GM23338 (cell line): ENCODE measurements at regions not wholly inside any gene's neighbourhood (a gene's known extent, or its start where the extent isn't known, plus 50 kb on each side); places are given as distances from the start of the nearest gene placed in this dataset.

ENCODE experiments used
- ATAC-seq: fragments of 200-7000 bp; cut with Tn5 transposase; 3 replicates; pipeline ENCODE4 v1.9.1; 2020
- DNase-seq: peaks from one replicate; pipeline ENCODE4 v3.0.0-alpha.2; 2015; ENCODE audit warnings: low spot score
- H2AFZ ChIP-seq: fragments of 200-600 bp; sonication (generic); 2 replicates; pipeline ENCODE4 v1.8.0; 2016; ENCODE audit warnings: antibody characterized with exemption, mild to moderate bottlenecking, moderate library complexity
- H3F3A ChIP-seq: fragments of 200-600 bp; sonication (generic); replicated peaks from 2 replicates; pipeline ENCODE4 v1.8.0; 2017; ENCODE audit warnings: antibody characterized with exemption, mixed run types, low read depth
- H3K27ac ChIP-seq: fragments of 200-600 bp; sonication (generic); 2 replicates; pipeline ENCODE4 v1.6.1; 2016; ENCODE audit warnings: low read depth
- H3K27me3 ChIP-seq: fragments of 200-600 bp; sonication (generic); 2 replicates; pipeline ENCODE4 v1.8.0; 2016; ENCODE audit warnings: mild to moderate bottlenecking, mixed run types, moderate library complexity; ENCODE audit not compliant: insufficient read depth
- H3K36me3 ChIP-seq: fragments of 200-600 bp; sonication (generic); 2 replicates; pipeline ENCODE4 v1.8.0; 2016; ENCODE audit warnings: mild to moderate bottlenecking; ENCODE audit not compliant: insufficient read depth
- H3K4me1 ChIP-seq: fragments of 200-600 bp; sonication (generic); 2 replicates; pipeline ENCODE4 v1.8.0; 2016; ENCODE audit warnings: mild to moderate bottlenecking, moderate library complexity; ENCODE audit not compliant: insufficient read depth
- H3K4me2 ChIP-seq: fragments of 200-600 bp; sonication (generic); 2 replicates; pipeline ENCODE4 v1.7.1; 2017; ENCODE audit warnings: mixed run types
- H3K4me3 ChIP-seq: fragments of 200-600 bp; sonication (generic); 2 replicates; pipeline ENCODE4 v1.6.1; 2016; ENCODE audit warnings: mixed run types
- H3K79me2 ChIP-seq: fragments of 200-600 bp; sonication (generic); replicated peaks from 2 replicates; pipeline ENCODE4 v1.8.0; 2017; ENCODE audit warnings: mild to moderate bottlenecking; ENCODE audit not compliant: insufficient read depth
- H3K9me2 ChIP-seq: fragments of 200-600 bp; sonication (generic); 2 replicates; pipeline ENCODE4 v1.8.0; 2017; ENCODE audit not compliant: insufficient read depth
- H4K20me1 ChIP-seq: fragments of 200-600 bp; sonication (generic); replicated peaks from 2 replicates; pipeline ENCODE4 v1.8.0; 2017; ENCODE audit warnings: mild to moderate bottlenecking; ENCODE audit not compliant: insufficient read depth
- H3K27ac Mint-ChIP-seq: 2 replicates; pipeline ENCODE4 v1.8.0; 2020; ENCODE audit warnings: inconsistent platforms, mild to moderate bottlenecking, moderate library complexity, mixed read lengths
- H3K27me3 Mint-ChIP-seq: 3 replicates; pipeline ENCODE4 v1.8.0; 2022; ENCODE audit warnings: low read depth, mild to moderate bottlenecking, moderate library complexity, mixed read lengths, inconsistent platforms; ENCODE audit not compliant: insufficient read depth, poor library complexity
- H3K36me3 Mint-ChIP-seq: 3 replicates; pipeline ENCODE4 v1.8.0; 2021; ENCODE audit warnings: low read depth, mild to moderate bottlenecking, inconsistent platforms, moderate library complexity, mixed read lengths
- H3K4me1 Mint-ChIP-seq: 3 replicates; pipeline ENCODE4 v1.8.0; 2020; ENCODE audit warnings: mild to moderate bottlenecking, inconsistent platforms, mixed read lengths
- H3K4me3 Mint-ChIP-seq: 3 replicates; pipeline ENCODE4 v1.8.0; 2021; ENCODE audit warnings: moderate library complexity, mild to moderate bottlenecking, inconsistent platforms, mixed read lengths
- H3K9me3 Mint-ChIP-seq: 3 replicates; pipeline ENCODE4 v1.8.0; 2020; ENCODE audit warnings: moderate library complexity, mild to moderate bottlenecking, inconsistent platforms, mixed read lengths
- CREB1 ChIP-seq: fragments of 250-450 bp; sonication (Bioruptor Pico); IDR thresholded peaks from 2 replicates; pipeline ENCODE4 v1.5.0; 2020; ENCODE audit warnings: low read depth, mild to moderate bottlenecking, moderate library complexity
- CTCF ChIP-seq, 2 experiments: fragments of 200-600 bp in 1 of 2; sonication (generic) in 1 of 2; conservative IDR thresholded peaks; 2 replicates each; pipeline versions ENCODE4 v1.5.1 to v1.6.1; 2016 to 2017; ENCODE audit warnings: antibody characterized with exemption in 2 of 2, low read depth in 2 of 2, mild to moderate bottlenecking in 2 of 2, moderate library complexity in 1 of 2
- ETS1 ChIP-seq: IDR thresholded peaks from 2 replicates; pipeline ENCODE4 v1.6.1; 2016; ENCODE audit warnings: antibody characterized with exemption
- EZH2 ChIP-seq: fragments of 200-600 bp; sonication (generic); IDR thresholded peaks from one replicate; pipeline ENCODE4 v1.8.0; 2017; ENCODE audit warnings: antibody characterized with exemption, mild to moderate bottlenecking, low read depth; ENCODE audit not compliant: unreplicated experiment
- EZH2phosphoT487 ChIP-seq: fragments of 200-600 bp; sonication (generic); IDR thresholded peaks from one replicate; pipeline ENCODE4 v1.8.1; 2018; ENCODE audit warnings: antibody characterized with exemption; ENCODE audit not compliant: unreplicated experiment
- JUNB ChIP-seq: IDR thresholded peaks from one replicate; pipeline ENCODE4 v1.6.1; 2016; ENCODE audit warnings: antibody characterized with exemption; ENCODE audit not compliant: unreplicated experiment
- NANOG ChIP-seq: IDR thresholded peaks from 2 replicates; pipeline ENCODE4 v1.6.1; 2016; ENCODE audit warnings: antibody characterized with exemption, borderline replicate concordance
- POLR2AphosphoS5 ChIP-seq: IDR thresholded peaks from 2 replicates; pipeline ENCODE4 v1.6.1; 2016; ENCODE audit warnings: antibody characterized with exemption, low read depth
- REST ChIP-seq: IDR thresholded peaks from one replicate; pipeline ENCODE4 v1.6.1; 2018; ENCODE audit warnings: antibody characterized with exemption; ENCODE audit not compliant: unreplicated experiment
- STAT1 ChIP-seq: IDR thresholded peaks from one replicate; pipeline ENCODE4 v1.6.1; 2016; ENCODE audit warnings: antibody characterized with exemption; ENCODE audit not compliant: unreplicated experiment
- ZNF114 ChIP-seq: fragments of 250-450 bp; sonication (Bioruptor Pico); IDR thresholded peaks from 2 replicates; pipeline ENCODE4 v1.5.0; 2020; ENCODE audit warnings: mild to moderate bottlenecking, moderate library complexity
- ZNF331 ChIP-seq: fragments of 250-450 bp; sonication (Bioruptor Pico); IDR thresholded peaks from 2 replicates; pipeline ENCODE4 v1.5.0; 2020; ENCODE audit warnings: low read depth, mild to moderate bottlenecking, moderate library complexity
- ZNF462 ChIP-seq: fragments of 250-450 bp; sonication (Bioruptor Pico); IDR thresholded peaks from 2 replicates; pipeline ENCODE4 v1.5.0; 2020; ENCODE audit warnings: mild to moderate bottlenecking, moderate library complexity

- Histone ChIP-seq H3K4me1 (no peaks in the 10 kb centered on the region), H3K79me2 (no peaks in the 10 kb centered on the region), H4K20me1 (no peaks in the 10 kb centered on the region), H2AFZ (no peak overlapping the region), H3K27me3 (no peaks in the 10 kb centered on the region), H3K9me2 (no peaks in the 10 kb centered on the region), H3K4me3 (no peak overlapping the region), H3F3A (no peaks in the 10 kb centered on the region), H3K4me2 (no peak overlapping the region), H3K27ac (no peak overlapping the region), H3K36me3 (no peaks in the 10 kb centered on the region)
- Mint-ChIP-seq H3K9me3 (no peaks in the 10 kb centered on the region), H3K36me3 (no peaks in the 10 kb centered on the region), H3K27ac (no peak overlapping the region), H3K27me3 (no peaks in the 10 kb centered on the region), H3K4me1 (no peaks in the 10 kb centered on the region), H3K4me3 (no peak overlapping the region)
- TF ChIP-seq JUNB = no peak
- no peak for TF ChIP-seq NANOG
- TF ChIP-seq ZNF462 (CRISPR knock-in tag) = no peak
- TF ChIP-seq POLR2AphosphoS5 = no peak
- no peak for TF ChIP-seq ZNF331 (CRISPR knock-in tag)
- TF ChIP-seq ZNF114 (CRISPR knock-in tag) = no peak
- TF ChIP-seq ETS1 = no peak
- TF ChIP-seq EZH2 = no peak
- no peak for TF ChIP-seq CTCF (conservative IDR thresholded peaks at IDR 0.05; ENCODE audit: low read depth in 2 of 2)
- no peak for TF ChIP-seq STAT1
- TF ChIP-seq CREB1 (CRISPR knock-in tag) = no peak
- no peak for TF ChIP-seq REST
- no peak for TF ChIP-seq EZH2phosphoT487
- DNase-seq (no peak), ATAC-seq (no peak)
These were observed 108.0 kb upstream of the HGF start for GRCh38 chr7:81877890-81878289.
